22Rv1 (cell line): ENCODE measurements at regions not wholly inside any gene's neighbourhood (a gene's known extent, or its start where the extent isn't known, plus 50 kb on each side); places are given as distances from the start of the nearest gene placed in this dataset.
"Not testable (repeated sequence)": the region's sequence is repeated elsewhere in the genome, so short reads cannot be mapped to it uniquely, and the experiment has no call there.

Experiments used
- H3K27ac ChIP-seq: fragments of 450-650 bp; 2 replicates; pipeline ENCODE4 v1.5.1; 2017
- ZFX ChIP-seq: fragments of 450-650 bp; IDR thresholded peaks from 2 replicates; pipeline ENCODE4 v1.6.1; 2017; ENCODE audit warnings: antibody characterized with exemption, borderline replicate concordance
- TF ChIP-seq, protein P1 (sequence below): fragments of 450-650 bp; IDR thresholded peaks from 2 replicates; pipeline ENCODE4 v1.5.1; 2017; ENCODE audit warnings: mild to moderate bottlenecking

DNA sequence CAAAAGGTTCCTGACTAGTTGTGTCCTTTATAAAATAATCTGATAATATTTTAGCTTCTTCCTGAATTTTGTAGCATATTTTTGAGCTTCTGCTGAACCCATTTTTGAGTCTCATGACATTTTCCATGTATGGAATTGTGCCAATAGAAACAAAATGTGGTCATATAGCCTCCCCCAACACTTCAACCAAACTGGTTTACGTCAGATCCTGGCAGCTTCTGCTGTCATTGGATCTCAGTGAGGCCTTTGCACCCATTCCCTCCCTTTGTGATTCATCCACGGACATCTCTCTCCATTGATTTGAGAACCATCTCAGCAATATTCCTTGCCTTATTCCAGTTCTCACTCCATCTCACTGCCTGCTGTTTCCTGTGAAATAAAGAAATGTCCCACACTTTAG lies 128.0 kb downstream of the GPCPD1 start:
- TF ChIP-seq ZFX, result no peak
- TF ChIP-seq, protein P1, sequence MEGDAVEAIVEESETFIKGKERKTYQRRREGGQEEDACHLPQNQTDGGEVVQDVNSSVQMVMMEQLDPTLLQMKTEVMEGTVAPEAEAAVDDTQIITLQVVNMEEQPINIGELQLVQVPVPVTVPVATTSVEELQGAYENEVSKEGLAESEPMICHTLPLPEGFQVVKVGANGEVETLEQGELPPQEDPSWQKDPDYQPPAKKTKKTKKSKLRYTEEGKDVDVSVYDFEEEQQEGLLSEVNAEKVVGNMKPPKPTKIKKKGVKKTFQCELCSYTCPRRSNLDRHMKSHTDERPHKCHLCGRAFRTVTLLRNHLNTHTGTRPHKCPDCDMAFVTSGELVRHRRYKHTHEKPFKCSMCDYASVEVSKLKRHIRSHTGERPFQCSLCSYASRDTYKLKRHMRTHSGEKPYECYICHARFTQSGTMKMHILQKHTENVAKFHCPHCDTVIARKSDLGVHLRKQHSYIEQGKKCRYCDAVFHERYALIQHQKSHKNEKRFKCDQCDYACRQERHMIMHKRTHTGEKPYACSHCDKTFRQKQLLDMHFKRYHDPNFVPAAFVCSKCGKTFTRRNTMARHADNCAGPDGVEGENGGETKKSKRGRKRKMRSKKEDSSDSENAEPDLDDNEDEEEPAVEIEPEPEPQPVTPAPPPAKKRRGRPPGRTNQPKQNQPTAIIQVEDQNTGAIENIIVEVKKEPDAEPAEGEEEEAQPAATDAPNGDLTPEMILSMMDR, result no peak
- no peak overlapping the region for H3K27ac ChIP-seq

DNA sequence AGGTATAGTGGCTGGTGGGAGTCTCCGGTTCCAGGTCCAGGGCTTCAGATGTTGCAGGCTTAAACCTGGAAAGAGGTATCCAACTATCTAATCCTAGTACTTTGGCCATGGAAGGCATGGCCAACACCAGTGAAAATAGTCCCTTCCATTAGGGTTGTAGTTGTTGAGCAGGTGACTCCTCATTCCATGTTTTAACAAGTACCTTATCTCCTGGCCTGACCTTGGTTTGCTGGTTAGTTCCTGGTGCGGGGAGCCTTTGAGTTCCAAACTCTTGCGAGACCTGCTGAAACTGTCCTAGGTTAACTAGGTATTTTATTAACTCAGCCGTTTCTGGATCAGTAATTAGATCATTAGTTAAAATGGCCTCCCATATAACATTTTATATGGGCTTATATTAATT lies 128.9 kb downstream of the GPCPD1 start:
- no peak overlapping the region for H3K27ac ChIP-seq
- TF ChIP-seq, protein P1, result no peak
- no peak for TF ChIP-seq ZFX

DNA sequence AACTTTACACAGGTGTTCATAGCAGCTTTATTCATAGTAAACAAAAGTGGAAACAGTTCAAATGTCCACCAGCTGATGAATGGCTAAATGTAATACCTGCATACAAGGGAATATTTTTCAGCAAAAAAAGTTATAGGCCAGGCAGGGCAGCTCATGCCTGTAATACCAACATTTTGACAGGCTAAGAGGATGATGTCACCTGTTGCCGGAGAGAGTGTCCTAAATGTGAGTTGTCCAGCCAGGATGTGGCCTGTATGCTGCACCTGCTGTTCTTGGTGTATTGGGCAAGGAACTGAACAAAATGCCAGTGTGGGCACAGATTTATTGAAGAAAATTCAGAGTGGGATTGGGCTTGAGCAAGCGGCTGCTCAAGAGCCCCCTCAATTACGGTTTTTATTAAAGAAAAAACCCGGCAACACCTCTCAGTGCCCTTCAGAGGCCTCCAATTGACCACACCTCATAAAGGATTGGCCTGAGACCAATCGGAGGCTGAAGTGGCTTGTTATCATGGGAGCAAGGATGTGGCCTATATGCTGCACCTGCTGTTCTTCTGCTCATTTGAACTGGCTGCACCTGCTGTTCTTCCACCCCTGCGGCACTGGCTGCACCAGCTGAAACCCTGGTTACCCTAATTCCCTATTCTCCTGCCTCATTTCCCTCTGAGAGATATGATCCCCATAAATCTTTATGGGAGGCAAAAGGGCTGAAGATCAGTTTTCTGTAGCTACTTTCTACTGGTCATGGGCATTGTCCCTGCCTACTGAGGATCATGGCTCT lies 129.8 kb downstream of the GPCPD1 start:
- H3K27ac ChIP-seq, result no peak overlapping the region
- TF ChIP-seq, protein P1, result no peak
- TF ChIP-seq ZFX, result no peak

DNA sequence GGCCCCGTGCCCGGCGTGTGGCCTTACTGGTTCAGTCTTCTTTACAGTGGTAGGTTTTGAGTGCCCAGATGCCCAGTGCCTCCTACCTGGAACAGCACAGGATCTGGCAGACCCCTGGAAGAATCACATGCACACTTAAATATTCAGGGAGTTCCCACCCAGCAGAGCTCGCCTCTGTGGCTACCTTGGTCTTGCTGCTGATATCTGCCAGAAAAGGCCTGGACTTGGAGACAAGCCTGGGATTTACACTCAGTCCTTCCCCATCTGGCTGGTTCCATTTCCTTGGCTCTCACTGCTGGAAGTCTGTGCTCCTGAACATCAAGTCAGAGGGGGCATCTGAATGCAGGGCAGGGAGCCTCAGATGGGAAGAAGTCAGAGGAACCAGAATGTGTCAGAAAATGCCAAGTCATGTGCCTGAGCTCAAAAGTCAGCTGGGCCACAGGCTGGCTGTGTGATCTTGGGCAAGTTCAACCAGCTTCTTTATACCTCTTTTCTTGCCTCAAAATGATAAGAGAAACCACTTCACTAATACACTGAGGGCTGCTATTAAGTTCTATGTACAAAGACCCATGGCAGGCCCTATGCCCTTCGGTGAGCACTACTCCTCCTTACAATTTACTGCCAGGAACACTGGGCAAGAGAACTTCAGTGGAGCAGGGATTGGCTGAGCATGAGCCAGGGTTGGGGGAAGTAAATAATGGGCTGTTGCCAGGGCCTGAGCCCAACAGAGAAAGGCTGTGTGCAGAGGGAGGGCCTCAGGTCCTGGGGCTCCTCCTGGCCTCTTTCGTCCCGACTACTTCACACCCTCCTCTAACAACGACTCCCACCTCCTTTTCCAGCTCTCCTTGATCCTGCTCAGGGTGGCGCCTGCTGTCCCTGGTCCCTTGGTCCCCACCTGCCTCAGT lies 135.9 kb downstream of the GPCPD1 start:
- TF ChIP-seq, protein P1, result no peak
- no peak for TF ChIP-seq ZFX

DNA sequence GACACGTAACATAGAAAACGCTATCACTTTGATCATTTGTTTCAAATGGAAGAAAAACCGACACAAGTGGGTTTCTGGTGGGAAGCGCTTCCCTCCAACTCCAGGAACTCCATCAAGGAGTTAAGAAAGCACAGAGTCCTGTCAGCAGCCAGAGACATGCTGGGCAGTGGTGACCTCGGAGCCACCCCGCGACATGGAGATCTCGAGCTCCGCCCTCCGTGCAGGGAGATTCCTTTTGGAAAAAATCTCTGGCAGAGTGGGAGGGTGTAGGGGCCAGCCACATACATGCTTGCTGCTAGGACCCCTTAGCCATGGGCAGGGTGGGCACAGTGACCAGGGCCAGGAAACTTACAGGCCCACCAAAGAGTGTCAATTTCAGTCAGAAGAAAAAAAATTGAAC lies 138.9 kb downstream of the GPCPD1 start:
- H3K27ac ChIP-seq, result not testable (repeated sequence)

More for the DNA sequence above, 135.9 kb downstream of the GPCPD1 start:
- no peak overlapping the region for H3K27ac ChIP-seq

DNA sequence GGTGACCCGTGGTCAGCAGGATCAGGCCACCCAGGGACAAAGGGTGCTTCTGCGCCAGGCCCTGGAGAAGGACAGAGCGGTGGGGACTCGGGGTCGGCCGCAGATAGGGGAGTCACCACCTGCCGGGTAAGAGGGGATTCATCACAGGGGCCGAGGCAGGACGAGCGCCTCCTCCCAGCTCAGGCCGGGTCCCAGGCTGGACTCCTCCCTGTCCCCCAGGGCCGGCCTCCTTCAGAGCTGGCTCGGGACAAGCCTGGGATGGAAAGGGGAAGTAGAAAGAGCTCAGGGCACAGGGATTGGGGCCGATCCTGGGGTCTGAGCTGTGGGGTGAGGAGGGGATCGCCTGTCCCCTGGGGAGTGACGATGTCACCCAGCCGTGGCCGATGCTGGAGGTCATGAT lies 139.4 kb downstream of the GPCPD1 start:
- TF ChIP-seq, protein P1, result no peak
- TF ChIP-seq ZFX, result no peak
- no peak overlapping the region for H3K27ac ChIP-seq

DNA sequence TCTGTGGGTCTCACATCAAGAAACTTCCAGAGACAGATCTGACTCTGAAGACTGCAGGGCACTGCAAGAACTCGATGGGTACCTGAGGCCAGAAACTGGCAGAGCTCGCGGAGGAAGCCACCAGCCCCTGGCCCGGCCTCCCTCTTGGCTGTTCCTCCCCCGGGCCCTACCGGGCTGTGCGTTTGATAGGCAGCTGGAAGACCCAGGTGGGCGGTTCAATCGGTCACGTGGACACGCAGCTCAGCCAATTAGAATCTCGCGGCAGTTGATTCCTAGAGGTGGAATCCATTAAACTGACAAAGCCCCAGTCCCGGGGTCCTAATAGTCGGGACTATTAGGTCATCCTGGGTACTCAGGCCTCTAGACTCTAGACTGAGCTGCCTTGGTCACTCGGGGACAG lies 139.9 kb downstream of the GPCPD1 start:
- H3K27ac ChIP-seq, result no peak overlapping the region
- TF ChIP-seq, protein P1, result no peak
- TF ChIP-seq ZFX, result no peak
